ENCODE measurements at regions not wholly inside any gene's neighbourhood (a gene's known extent, or its start where the extent isn't known, plus 50 kb on each side); places are given as distances from the start of the nearest gene placed in this dataset.

GRCh38 chr1:99465176-99465900 lies 180.6 kb upstream of the PALMD start:
- Histone ChIP-seq H3K4me3 (no peak overlapping the region), H3K9me3 (ENCODE audit: low read depth) (no peaks in the 10 kb centered on the region), H3K79me2 (no peaks in the 10 kb centered on the region), H2AFZ (no peak overlapping the region), H3K36me3 (replicated peaks; ENCODE audit: insufficient read depth, low read depth) (no peaks in the 10 kb centered on the region), H3K4me2 (no peak overlapping the region), H3K27me3 (no peaks in the 10 kb centered on the region), H3K4me1 (ENCODE audit: insufficient read depth) (no peaks in the 10 kb centered on the region), H3K27ac (no peak overlapping the region), H4K20me1 (ENCODE audit: insufficient read depth, poor library complexity, severe bottlenecking) (no peaks in the 10 kb centered on the region), H3K9me2 (replicated peaks; ENCODE audit: insufficient read depth) (no peaks in the 10 kb centered on the region)
- DNase-seq (ENCODE audit: low spot score) = no peak
- 42% methylated on average over 3 of the region's 3 CpGs for WGBS (ENCODE audit: low lambda C conversion rate, missing lambda C conversion rate)
- TF ChIP-seq EZH2 (IDR thresholded peaks at IDR 0.05; ENCODE audit: borderline replicate concordance) (no peak), CTCF (IDR thresholded peaks at IDR 0.05; ENCODE audit: poor library complexity) (no peak), EZH2phosphoT487 (IDR thresholded peaks at IDR 0.05; ENCODE audit: low read depth, severe bottlenecking, unreplicated experiment) (no peak)

GRCh38 chr1:99467645-99468044 lies 178.3 kb upstream of the PALMD start:
- Histone ChIP-seq H3K4me1 (ENCODE audit: insufficient read depth) (no peaks in the 10 kb centered on the region), H3K9me3 (ENCODE audit: low read depth) (no peaks in the 10 kb centered on the region), H3K79me2 (no peaks in the 10 kb centered on the region), H3K4me3 (no peak overlapping the region), H3K27ac (no peak overlapping the region), H3K27me3 (no peaks in the 10 kb centered on the region), H3K4me2 (no peak overlapping the region), H3K9me2 (replicated peaks; ENCODE audit: insufficient read depth) (no peaks in the 10 kb centered on the region), H3K36me3 (replicated peaks; ENCODE audit: insufficient read depth, low read depth) (no peaks in the 10 kb centered on the region), H4K20me1 (ENCODE audit: insufficient read depth, poor library complexity, severe bottlenecking) (no peaks in the 10 kb centered on the region), H2AFZ (no peak overlapping the region)
- TF ChIP-seq EZH2phosphoT487 (IDR thresholded peaks at IDR 0.05; ENCODE audit: low read depth, severe bottlenecking, unreplicated experiment) (no peak), EZH2 (IDR thresholded peaks at IDR 0.05; ENCODE audit: borderline replicate concordance) (no peak), CTCF (IDR thresholded peaks at IDR 0.05; ENCODE audit: poor library complexity) (no peak)
- WGBS (ENCODE audit: low lambda C conversion rate, missing lambda C conversion rate) = 82% methylated on average over 4 of the region's 4 CpGs
- DNase-seq (ENCODE audit: low spot score) = no peak

DNA sequence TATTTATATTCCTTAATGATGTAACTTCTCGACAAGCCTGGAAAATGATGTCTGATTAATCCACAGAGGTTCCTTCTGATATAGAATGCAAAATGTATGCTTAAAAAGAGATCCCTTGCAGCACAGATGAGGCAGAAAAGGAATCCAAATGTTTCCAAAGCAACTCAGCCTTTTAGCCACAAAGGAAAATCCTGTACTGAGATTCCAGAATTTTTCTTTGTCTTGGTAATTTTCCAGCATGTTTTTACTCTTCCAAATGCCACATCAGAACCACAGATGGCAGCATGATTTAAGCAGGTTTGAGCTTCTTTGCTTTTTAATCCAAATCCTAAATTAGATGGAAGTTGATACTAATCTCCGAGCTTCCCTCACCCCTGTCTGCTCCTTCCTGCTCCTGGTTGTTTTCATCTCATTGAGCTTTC lies 176.4 kb upstream of the PALMD start:
- no peak overlapping the region for H3K4me2 ChIP-seq

More for the DNA sequence above, 176.4 kb upstream of the PALMD start:
- TF ChIP-seq CTCF (IDR thresholded peaks at IDR 0.05; ENCODE audit: poor library complexity) (no peak), EZH2 (IDR thresholded peaks at IDR 0.05; ENCODE audit: borderline replicate concordance) (no peak)
- Histone ChIP-seq H3K4me1 (ENCODE audit: insufficient read depth) (no peaks in the 10 kb centered on the region), H3K9me2 (replicated peaks; ENCODE audit: insufficient read depth) (no peaks in the 10 kb centered on the region), H3K27me3 (no peaks in the 10 kb centered on the region), H3K27ac (no peak overlapping the region), H3K79me2 (no peaks in the 10 kb centered on the region), H3K36me3 (replicated peaks; ENCODE audit: insufficient read depth, low read depth) (no peaks in the 10 kb centered on the region), H3K9me3 (ENCODE audit: low read depth) (no peaks in the 10 kb centered on the region), H3K4me3 (no peak overlapping the region), H2AFZ (no peak overlapping the region), H4K20me1 (ENCODE audit: insufficient read depth, poor library complexity, severe bottlenecking) (no peaks in the 10 kb centered on the region)
- DNase-seq (ENCODE audit: low spot score) = no peak
- WGBS (ENCODE audit: low lambda C conversion rate, missing lambda C conversion rate) = 74% methylated on average over 2 of the region's 2 CpGs
